GM12874 (cell line): ENCODE measurements at regions not wholly inside any gene's neighbourhood (a gene's known extent, or its start where the extent isn't known, plus 50 kb on each side); places are given as distances from the start of the nearest gene placed in this dataset.

Source experiments
- CTCF ChIP-seq: IDR thresholded peaks from 2 replicates; pipeline ENCODE4 v1.5.1; 2011; ENCODE audit warnings: low read depth, mild to moderate bottlenecking, control low read depth, low read length, moderate library complexity; ENCODE audit not compliant: insufficient read depth

- no peak for TF ChIP-seq CTCF
Measured at GRCh38 chr22:23408321-23408720, 171.8 kb downstream of the IGLL1 start.

GRCh38 chr22:23405366-23405851, 174.7 kb downstream of the IGLL1 start:
- TF ChIP-seq CTCF, result no peak

DNA sequence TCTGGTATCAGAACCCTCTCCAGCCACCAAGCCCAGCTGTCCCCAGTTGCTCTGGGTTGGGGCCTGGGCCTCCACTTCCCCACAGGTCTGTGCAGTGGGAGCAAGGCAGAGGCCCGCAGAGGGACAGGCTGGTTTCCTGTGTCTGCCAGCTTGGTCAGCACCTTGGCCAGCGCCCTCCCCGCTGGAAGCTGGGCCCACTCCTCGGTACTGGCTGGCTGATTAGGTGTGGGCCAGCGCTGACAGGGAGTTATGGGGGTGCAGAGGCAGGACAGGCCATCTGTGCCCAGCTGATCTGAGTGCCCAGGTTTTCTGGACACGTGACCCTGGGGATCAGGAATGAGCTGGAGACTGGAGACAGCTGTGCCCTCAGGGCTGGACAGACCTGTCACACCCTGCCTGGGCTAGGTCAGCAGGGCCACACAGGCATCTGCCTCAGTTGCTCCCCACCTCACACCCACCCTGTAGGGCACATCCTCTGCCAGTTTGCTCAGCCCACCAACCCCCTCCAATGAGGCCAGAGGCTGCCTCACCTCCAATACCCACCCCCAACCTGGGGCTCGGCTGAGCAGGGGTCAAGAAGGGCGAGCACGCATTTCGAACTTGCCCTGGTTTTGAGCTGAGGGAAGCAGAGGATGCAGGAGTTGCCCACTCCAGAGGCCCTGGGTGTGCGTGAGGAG, 175.3 kb downstream of the IGLL1 start:
- no peak for TF ChIP-seq CTCF

GRCh38 chr22:23403720-23404688, 176.1 kb downstream of the IGLL1 start:
- TF ChIP-seq CTCF, result no peak

GRCh38 chr22:23403152-23403719, 176.9 kb downstream of the IGLL1 start:
- no peak for TF ChIP-seq CTCF

- TF ChIP-seq CTCF, result peak; percentile 81
Measured at GRCh38 chr22:23402275-23403151, 177.6 kb downstream of the IGLL1 start.
